T-helper 2 cell treated with Interferon-gamma antibody and Interleukin-4, amounts not matched to agents 5 μg/mL and 100 μg/mL, for 36 hours (primary cell): ENCODE measurements at regions not wholly inside any gene's neighbourhood (a gene's known extent, or its start where the extent isn't known, plus 50 kb on each side); places are given as distances from the start of the nearest gene placed in this dataset.

Experiments used
- DNase-seq: peaks from one replicate; pipeline ENCODE4 v3.0.0; 2021; ENCODE audit warnings: low spot score
- H3K27ac Mint-ChIP-seq: one replicate; pipeline ENCODE4 v1.8.0; 2021; ENCODE audit warnings: mild to moderate bottlenecking, mixed read lengths
- H3K27me3 Mint-ChIP-seq: one replicate; pipeline ENCODE4 v1.8.0; 2021; ENCODE audit warnings: low read depth, mixed read lengths
- H3K36me3 Mint-ChIP-seq: one replicate; pipeline ENCODE4 v1.8.0; 2021; ENCODE audit warnings: low read depth, mixed read lengths
- H3K4me1 Mint-ChIP-seq: one replicate; pipeline ENCODE4 v1.8.0; 2021; ENCODE audit warnings: low read depth, mixed read lengths
- H3K4me3 Mint-ChIP-seq: one replicate; pipeline ENCODE4 v1.8.0; 2022; ENCODE audit warnings: mild to moderate bottlenecking, moderate library complexity, mixed read lengths
- H3K9me3 Mint-ChIP-seq: one replicate; pipeline ENCODE4 v1.8.0; 2021; ENCODE audit warnings: mixed read lengths

DNA sequence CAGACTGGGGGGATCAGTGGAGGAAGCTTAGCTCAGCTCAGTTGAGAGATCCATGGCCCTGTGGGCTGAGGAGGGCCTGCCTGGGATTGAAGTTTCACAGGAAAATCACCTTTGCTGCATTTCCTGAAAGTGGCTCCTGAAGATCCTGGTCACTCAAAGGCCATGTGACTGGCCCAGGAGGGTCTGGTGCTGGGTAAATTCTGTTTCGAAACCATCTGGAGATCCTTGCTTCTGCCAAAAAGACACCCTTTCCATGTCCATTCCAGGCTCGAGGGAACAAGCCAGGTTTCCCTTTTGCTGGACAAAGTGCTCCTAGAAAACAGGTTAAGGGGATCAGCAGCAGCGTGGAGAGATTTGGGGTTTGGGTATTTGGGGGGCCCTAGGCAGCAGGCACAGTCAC lies 293.3 kb downstream of the ZNF536 start:
- no peaks in the 10 kb centered on the region for H3K36me3 Mint-ChIP-seq
- H3K4me3 Mint-ChIP-seq: no peak overlapping the region
- peaks cover 4% of the 10 kb centered on the region for H3K27me3 Mint-ChIP-seq
- H3K27ac Mint-ChIP-seq: no peak overlapping the region
- no peaks in the 10 kb centered on the region for H3K9me3 Mint-ChIP-seq
- no peaks in the 10 kb centered on the region for H3K4me1 Mint-ChIP-seq
- DNase-seq: no peak

DNA sequence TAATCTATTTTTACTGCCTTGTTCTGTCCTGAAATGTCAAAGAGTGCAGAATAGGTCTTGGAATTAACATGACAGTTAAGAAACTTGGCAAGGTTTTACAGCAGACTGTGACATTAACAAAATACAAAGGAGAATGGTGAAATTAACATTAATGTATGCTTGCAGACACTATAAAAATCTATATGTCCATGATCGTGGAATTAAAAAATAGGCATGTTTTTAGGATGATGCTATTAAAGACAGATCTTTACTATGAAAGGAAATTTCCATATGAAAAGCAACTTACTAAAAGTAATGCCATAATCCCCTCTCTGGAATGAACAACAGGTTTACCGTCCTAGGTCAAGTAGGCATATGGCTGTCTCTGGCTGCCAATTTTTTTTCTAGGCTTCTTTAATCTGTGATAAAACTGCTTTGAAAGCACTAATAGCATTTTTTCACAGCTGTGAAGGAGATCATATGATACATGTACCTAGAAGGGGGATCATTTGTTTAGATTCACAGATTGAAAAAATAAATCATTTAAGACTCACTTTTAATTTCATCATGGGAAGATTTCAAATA lies 291.5 kb downstream of the ZNF536 start:
- H3K4me3 Mint-ChIP-seq: no peak overlapping the region
- no peak overlapping the region for H3K27ac Mint-ChIP-seq
- no peak for DNase-seq
- H3K4me1 Mint-ChIP-seq: no peaks in the 10 kb centered on the region
- H3K36me3 Mint-ChIP-seq: no peaks in the 10 kb centered on the region
- H3K9me3 Mint-ChIP-seq: no peaks in the 10 kb centered on the region
- H3K27me3 Mint-ChIP-seq: peaks cover 4% of the 10 kb centered on the region

GRCh38 chr19:30662211-30662861 lies 290.2 kb downstream of the ZNF536 start:
- Mint-ChIP-seq H3K36me3 (no peaks in the 10 kb centered on the region), H3K4me3 (no peak overlapping the region), H3K27me3 (peaks cover 4% of the 10 kb centered on the region), H3K4me1 (no peaks in the 10 kb centered on the region), H3K27ac (no peak overlapping the region), H3K9me3 (no peaks in the 10 kb centered on the region)
- no peak for DNase-seq

DNA sequence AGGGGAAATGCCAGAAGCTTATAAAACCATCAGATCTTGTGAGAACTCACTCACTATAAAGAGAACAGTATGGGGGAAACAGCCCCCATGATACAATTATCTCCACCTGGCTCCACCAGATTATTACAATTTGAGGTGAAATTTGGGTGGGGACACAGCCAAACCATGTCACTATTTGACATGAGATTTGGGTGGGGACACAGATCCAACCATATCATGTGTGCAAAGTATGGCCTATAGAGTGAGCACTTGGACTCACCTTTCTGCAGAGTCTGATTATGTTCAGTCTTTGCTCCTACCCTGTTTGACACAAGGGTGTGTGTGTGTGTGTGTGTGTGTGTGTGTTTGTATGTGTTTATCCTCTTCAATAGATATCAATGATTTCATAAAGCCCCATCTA lies 287.5 kb downstream of the ZNF536 start:
- H3K4me3 Mint-ChIP-seq: no peak overlapping the region
- H3K4me1 Mint-ChIP-seq: no peaks in the 10 kb centered on the region

DNA sequence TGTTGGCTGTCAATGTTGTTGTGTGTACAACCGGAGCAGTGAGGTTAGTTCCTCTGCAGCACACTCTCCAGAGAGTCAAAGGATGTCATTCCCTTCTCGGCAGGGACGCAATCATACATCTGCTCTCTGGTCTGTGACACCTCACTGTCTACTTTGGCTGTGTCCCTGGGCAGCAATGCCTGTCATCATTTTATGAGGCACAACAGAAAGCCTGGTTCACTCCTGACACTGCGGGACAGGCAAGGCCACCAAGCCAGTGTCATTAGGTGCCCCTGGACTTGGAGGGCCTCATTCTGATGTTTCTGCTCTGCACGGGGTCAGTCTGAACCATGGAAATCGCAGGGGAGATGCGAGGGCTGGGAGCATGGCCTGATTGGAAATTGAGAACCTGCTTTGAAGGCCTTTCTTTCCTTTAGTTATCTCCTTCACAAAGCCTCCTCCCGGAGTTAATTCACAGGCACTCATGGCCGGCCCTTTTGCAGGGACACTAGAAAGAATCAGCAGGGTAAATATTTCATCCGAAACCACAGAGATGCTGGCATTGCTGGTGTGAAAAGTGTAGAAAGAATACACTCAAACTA lies 284.4 kb downstream of the ZNF536 start:
- Mint-ChIP-seq H3K27ac (no peak overlapping the region), H3K4me3 (no peak overlapping the region), H3K4me1 (no peaks in the 10 kb centered on the region), H3K36me3 (no peaks in the 10 kb centered on the region), H3K9me3 (no peaks in the 10 kb centered on the region), H3K27me3 (no peaks in the 10 kb centered on the region)
- no peak for DNase-seq

More for the DNA sequence above, 287.5 kb downstream of the ZNF536 start:
- no peak for DNase-seq
- H3K36me3 Mint-ChIP-seq: no peaks in the 10 kb centered on the region
- H3K9me3 Mint-ChIP-seq: no peaks in the 10 kb centered on the region
- H3K27ac Mint-ChIP-seq: no peak overlapping the region
- H3K27me3 Mint-ChIP-seq: peaks cover 4% of the 10 kb centered on the region

GRCh38 chr19:30653646-30654386 lies 281.6 kb downstream of the ZNF536 start:
- H3K4me3 Mint-ChIP-seq: no peak overlapping the region
- no peaks in the 10 kb centered on the region for H3K36me3 Mint-ChIP-seq
- H3K27me3 Mint-ChIP-seq: no peaks in the 10 kb centered on the region
- DNase-seq: no peak
- H3K27ac Mint-ChIP-seq: no peak overlapping the region
- H3K4me1 Mint-ChIP-seq: no peaks in the 10 kb centered on the region
- H3K9me3 Mint-ChIP-seq: no peaks in the 10 kb centered on the region

GRCh38 chr19:30652751-30653150 lies 280.6 kb downstream of the ZNF536 start:
- H3K9me3 Mint-ChIP-seq: no peaks in the 10 kb centered on the region
- peaks cover 3% of the 10 kb centered on the region for H3K27me3 Mint-ChIP-seq
- no peak overlapping the region for H3K4me3 Mint-ChIP-seq

DNA sequence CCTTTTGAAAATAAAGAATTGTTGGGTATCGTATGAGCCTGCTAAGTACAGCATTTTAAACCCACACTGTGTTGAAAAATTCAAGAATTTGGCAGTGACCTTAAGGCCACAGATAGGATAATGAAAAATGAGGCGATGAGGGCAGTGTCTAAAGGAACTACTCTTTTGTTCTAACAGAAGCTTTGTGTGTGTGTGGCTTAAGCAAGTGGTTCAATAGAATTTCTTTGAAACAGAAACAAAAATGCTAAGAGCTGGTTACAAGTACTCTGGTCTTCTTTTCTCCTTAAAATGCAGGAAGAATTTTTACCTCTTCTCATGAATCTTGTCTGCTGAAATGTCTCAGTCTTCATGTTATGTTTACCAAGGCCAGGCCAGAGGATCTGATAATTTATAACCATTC lies 279.5 kb downstream of the ZNF536 start:
- no peak overlapping the region for H3K4me3 Mint-ChIP-seq
- H3K27ac Mint-ChIP-seq: no peak overlapping the region
- no peaks in the 10 kb centered on the region for H3K36me3 Mint-ChIP-seq
- no peaks in the 10 kb centered on the region for H3K9me3 Mint-ChIP-seq
- no peaks in the 10 kb centered on the region for H3K4me1 Mint-ChIP-seq
- no peak for DNase-seq
- peaks cover 5% of the 10 kb centered on the region for H3K27me3 Mint-ChIP-seq

More at GRCh38 chr19:30652751-30653150, 280.6 kb downstream of the ZNF536 start:
- no peak for DNase-seq
- H3K27ac Mint-ChIP-seq: no peak overlapping the region
- H3K36me3 Mint-ChIP-seq: no peaks in the 10 kb centered on the region
- H3K4me1 Mint-ChIP-seq: no peaks in the 10 kb centered on the region

- DNase-seq: no peak
- no peak overlapping the region for H3K27ac Mint-ChIP-seq
- no peaks in the 10 kb centered on the region for H3K4me1 Mint-ChIP-seq
- H3K4me3 Mint-ChIP-seq: no peak overlapping the region
- no peaks in the 10 kb centered on the region for H3K36me3 Mint-ChIP-seq
- peaks cover 5% of the 10 kb centered on the region for H3K27me3 Mint-ChIP-seq
- no peaks in the 10 kb centered on the region for H3K9me3 Mint-ChIP-seq
Measured at GRCh38 chr19:30651066-30651465, 278.9 kb downstream of the ZNF536 start.

DNA sequence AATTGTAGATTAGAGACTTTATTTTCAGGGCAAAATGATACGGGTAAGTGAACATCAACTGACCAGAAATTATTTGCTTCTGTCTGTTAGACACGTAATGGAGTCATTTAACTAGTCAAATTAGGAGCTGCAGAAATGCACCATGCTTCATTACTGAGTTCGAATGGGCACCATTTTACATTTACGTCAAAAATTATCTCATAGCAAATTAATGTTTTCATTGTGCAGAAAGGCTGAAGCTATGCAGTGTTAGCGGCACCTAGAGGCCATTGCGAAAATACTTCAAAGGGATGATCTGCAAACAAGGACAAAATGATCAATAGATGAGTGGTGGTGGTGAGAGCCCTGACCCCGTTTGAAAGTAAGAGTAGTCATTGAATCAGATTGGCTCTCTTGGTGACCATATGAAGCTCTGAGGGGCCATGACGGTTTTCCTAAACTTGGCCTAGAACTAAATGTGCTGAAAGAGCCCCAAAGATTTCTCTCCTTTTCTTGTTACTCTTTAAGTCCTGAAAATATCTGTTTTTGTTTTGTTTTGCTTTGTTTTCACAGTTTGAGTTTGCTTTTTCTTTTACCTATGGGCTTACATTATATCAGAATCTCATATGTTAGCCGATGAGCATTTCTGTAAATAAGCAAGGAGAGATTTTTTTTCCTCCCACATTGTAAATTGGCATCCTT lies 277.9 kb downstream of the ZNF536 start:
- Mint-ChIP-seq H3K27me3 (peaks cover 5% of the 10 kb centered on the region), H3K4me3 (no peak overlapping the region), H3K36me3 (no peaks in the 10 kb centered on the region), H3K9me3 (no peaks in the 10 kb centered on the region), H3K27ac (no peak overlapping the region), H3K4me1 (no peaks in the 10 kb centered on the region)
- peak; percentile 6 for DNase-seq

GRCh38 chr19:30648866-30649862 lies 277.0 kb downstream of the ZNF536 start:
- H3K36me3 Mint-ChIP-seq: no peaks in the 10 kb centered on the region
- DNase-seq: no peak
- H3K27ac Mint-ChIP-seq: no peak overlapping the region
- H3K9me3 Mint-ChIP-seq: no peaks in the 10 kb centered on the region
- H3K4me1 Mint-ChIP-seq: no peaks in the 10 kb centered on the region
- H3K4me3 Mint-ChIP-seq: no peak overlapping the region
- H3K27me3 Mint-ChIP-seq: peaks cover 5% of the 10 kb centered on the region

GRCh38 chr19:30647891-30648720 lies 275.9 kb downstream of the ZNF536 start:
- Mint-ChIP-seq H3K27ac (no peak overlapping the region), H3K4me1 (no peaks in the 10 kb centered on the region), H3K4me3 (no peak overlapping the region), H3K9me3 (no peaks in the 10 kb centered on the region), H3K27me3 (peaks cover 5% of the 10 kb centered on the region), H3K36me3 (no peaks in the 10 kb centered on the region)
- DNase-seq: no peak
